HG02588 (cell line): ENCODE measurements at regions not wholly inside any gene's neighbourhood (a gene's known extent, or its start where the extent isn't known, plus 50 kb on each side); places are given as distances from the start of the nearest gene placed in this dataset.

Experiments
- ATAC-seq: cut with Tn5 transposase; IDR thresholded peaks from one replicate; pipeline ENCODE4 v1.9.1; 2021; ENCODE audit warnings: mild to moderate bottlenecking, moderate library complexity; ENCODE audit not compliant: unreplicated experiment

GRCh38 chr1:61531716-61532115, 193.2 kb downstream of the TM2D1 start:
- no peak for ATAC-seq

- no peak for ATAC-seq
Observed at GRCh38 chr1:61523893-61524605, 200.9 kb downstream of the TM2D1 start.

GRCh38 chr1:61523229-61523628, 201.7 kb downstream of the TM2D1 start:
- no peak for ATAC-seq

- ATAC-seq, result no peak
Observed at GRCh38 chr1:61520401-61520800, 204.5 kb downstream of the TM2D1 start.

DNA sequence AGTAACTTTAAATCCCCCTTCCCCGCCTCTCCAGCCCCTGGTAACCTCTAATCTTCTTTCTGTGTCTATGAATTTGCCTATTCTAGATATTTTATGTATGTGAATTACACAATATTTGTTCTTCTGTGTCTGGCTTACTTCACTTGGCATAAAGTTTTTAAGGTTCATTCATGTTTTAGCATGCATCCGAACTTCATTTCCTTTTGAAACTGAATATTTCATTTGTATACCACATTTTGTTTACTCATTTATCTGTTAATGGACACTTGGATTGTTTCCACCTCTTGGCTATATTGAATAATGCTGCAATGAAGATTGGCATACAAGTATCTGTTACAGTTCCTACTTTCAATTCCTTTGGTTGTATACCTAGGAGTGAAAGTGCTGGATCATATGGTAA, 205.3 kb downstream of the TM2D1 start:
- ATAC-seq, result no peak

GRCh38 chr1:61518670-61519400, 206.1 kb downstream of the TM2D1 start:
- ATAC-seq, result peak; percentile 64

GRCh38 chr1:61517345-61517744, 207.6 kb downstream of the TM2D1 start:
- no peak for ATAC-seq

- no peak for ATAC-seq
Observed at GRCh38 chr1:61515096-61515495, 209.8 kb downstream of the TM2D1 start.
